ENCODE measurements at regions not wholly inside any gene's neighbourhood (a gene's known extent, or its start where the extent isn't known, plus 50 kb on each side); places are given as distances from the start of the nearest gene placed in this dataset.

- FAIRE-seq = no peak
- Histone ChIP-seq H3K4me3 (ENCODE audit: low read length in 3 of 3) (no peak overlapping the region), H3K9ac (ENCODE audit: low read length in 3 of 3) (no peak overlapping the region), H3K36me3 (ENCODE audit: control insufficient read depth in 2 of 3, insufficient read depth in 3 of 3, low read length in 3 of 3) (no peaks in the 10 kb centered on the region), H3K4me1 (ENCODE audit: control insufficient read depth in 2 of 3, insufficient read depth in 2 of 3, low read depth in 1 of 3, low read length in 3 of 3) (no peaks in the 10 kb centered on the region), H3K27me3 (ENCODE audit: control insufficient read depth, insufficient read depth, low read length) (no peaks in the 10 kb centered on the region), H3K27ac (ENCODE audit: low read depth in 2 of 2, low read length in 2 of 2) (no peak overlapping the region), H3K9me3 (ENCODE audit: control insufficient read depth in 2 of 3, insufficient read depth in 1 of 3, low read length in 3 of 3) (no peaks in the 10 kb centered on the region)
- intact Hi-C loops (cut with DNase I) = no loop called here
- no peak for DNase-seq
- no peak for TF ChIP-seq CTCF (IDR thresholded peaks at IDR 0.05; ENCODE audit: borderline replicate concordance, extremely low read depth, insufficient read depth)
These were observed 289.5 kb downstream of the OMA1 start for GRCh38 chr1:58257003-58257402.

GRCh38 chr1:58256546-58256945, 290.0 kb downstream of the OMA1 start:
- Histone ChIP-seq H3K4me3 (ENCODE audit: low read length in 3 of 3) (no peak overlapping the region), H3K4me1 (ENCODE audit: control insufficient read depth in 2 of 3, insufficient read depth in 2 of 3, low read depth in 1 of 3, low read length in 3 of 3) (no peaks in the 10 kb centered on the region), H3K36me3 (ENCODE audit: control insufficient read depth in 2 of 3, insufficient read depth in 3 of 3, low read length in 3 of 3) (no peaks in the 10 kb centered on the region), H3K9me3 (ENCODE audit: control insufficient read depth in 2 of 3, insufficient read depth in 1 of 3, low read length in 3 of 3) (no peaks in the 10 kb centered on the region), H3K27me3 (ENCODE audit: control insufficient read depth, insufficient read depth, low read length) (no peaks in the 10 kb centered on the region), H3K27ac (ENCODE audit: low read depth in 2 of 2, low read length in 2 of 2) (no peak overlapping the region), H3K9ac (ENCODE audit: low read length in 3 of 3) (no peak overlapping the region)
- no peak for DNase-seq
- intact Hi-C loops (cut with DNase I) = no loop called here
- no peak for TF ChIP-seq CTCF (IDR thresholded peaks at IDR 0.05; ENCODE audit: borderline replicate concordance, extremely low read depth, insufficient read depth)
- no peak for FAIRE-seq

DNA sequence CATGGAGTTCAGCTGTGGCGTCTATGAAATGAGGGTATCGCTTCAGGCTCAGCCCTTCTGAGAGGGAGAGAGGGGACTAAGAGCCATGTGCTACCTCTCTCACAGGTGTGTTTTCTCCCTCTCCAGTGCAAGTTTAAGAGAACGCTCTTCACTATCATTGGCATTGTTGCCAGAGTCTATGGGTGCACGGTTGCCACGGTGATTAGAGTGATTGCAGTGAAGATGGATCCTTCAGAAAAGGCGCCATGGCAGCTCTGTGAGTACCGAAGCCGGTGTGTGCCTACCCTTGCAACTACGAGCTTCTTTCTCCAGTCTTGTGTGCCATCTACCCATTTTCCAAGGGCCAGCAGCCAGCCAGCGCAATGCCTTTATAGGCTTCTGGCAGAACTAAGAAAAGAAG, 290.5 kb downstream of the OMA1 start:
- no peak for TF ChIP-seq CTCF (IDR thresholded peaks at IDR 0.05; ENCODE audit: borderline replicate concordance, extremely low read depth, insufficient read depth)
- intact Hi-C loops (cut with DNase I) = no loop called here
- no peaks in the 10 kb centered on the region for H3K9me3 ChIP-seq (ENCODE audit: control insufficient read depth in 2 of 3, insufficient read depth in 1 of 3, low read length in 3 of 3)

DNA sequence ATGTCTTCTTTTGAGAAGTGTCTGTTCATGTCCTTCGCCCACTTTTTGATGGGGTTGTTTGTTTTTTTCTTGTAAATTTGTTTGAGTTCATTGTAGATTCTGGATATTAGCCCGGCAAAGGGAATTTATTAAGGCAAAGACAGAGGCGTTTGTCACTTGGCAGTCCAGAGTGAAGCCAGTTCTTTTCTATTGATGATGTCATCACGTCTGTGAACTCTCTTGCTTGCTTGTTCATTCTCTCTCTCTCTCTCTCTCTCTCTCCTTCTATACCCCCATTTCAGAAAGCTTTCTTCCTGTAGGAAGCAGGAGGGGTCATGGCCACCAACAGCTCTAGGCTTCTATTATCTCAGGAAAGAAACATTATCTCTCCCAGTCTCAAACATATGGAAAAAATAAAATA, 291.3 kb downstream of the OMA1 start:
- no peak for FAIRE-seq
- no peak overlapping the region for H3K9ac ChIP-seq (ENCODE audit: low read length in 3 of 3)
- no peak overlapping the region for H3K27ac ChIP-seq (ENCODE audit: low read depth in 2 of 2, low read length in 2 of 2)
- no peak overlapping the region for H3K4me3 ChIP-seq (ENCODE audit: low read length in 3 of 3)
- DNase-seq = no peak
- H3K4me1 ChIP-seq (ENCODE audit: control insufficient read depth in 2 of 3, insufficient read depth in 2 of 3, low read depth in 1 of 3, low read length in 3 of 3) = no peaks in the 10 kb centered on the region
- no peaks in the 10 kb centered on the region for H3K9me3 ChIP-seq (ENCODE audit: control insufficient read depth in 2 of 3, insufficient read depth in 1 of 3, low read length in 3 of 3)
- intact Hi-C loops (cut with DNase I) = no loop called here
- TF ChIP-seq CTCF (IDR thresholded peaks at IDR 0.05; ENCODE audit: borderline replicate concordance, extremely low read depth, insufficient read depth) = no peak
- H3K27me3 ChIP-seq (ENCODE audit: control insufficient read depth, insufficient read depth, low read length) = no peaks in the 10 kb centered on the region
- H3K36me3 ChIP-seq (ENCODE audit: control insufficient read depth in 2 of 3, insufficient read depth in 3 of 3, low read length in 3 of 3) = no peaks in the 10 kb centered on the region

More for the DNA sequence above, 290.5 kb downstream of the OMA1 start:
- Histone ChIP-seq H3K27me3 (ENCODE audit: control insufficient read depth, insufficient read depth, low read length) (no peaks in the 10 kb centered on the region), H3K9ac (ENCODE audit: low read length in 3 of 3) (no peak overlapping the region), H3K4me1 (ENCODE audit: control insufficient read depth in 2 of 3, insufficient read depth in 2 of 3, low read depth in 1 of 3, low read length in 3 of 3) (no peaks in the 10 kb centered on the region), H3K27ac (ENCODE audit: low read depth in 2 of 2, low read length in 2 of 2) (no peak overlapping the region), H3K36me3 (ENCODE audit: control insufficient read depth in 2 of 3, insufficient read depth in 3 of 3, low read length in 3 of 3) (no peaks in the 10 kb centered on the region), H3K4me3 (ENCODE audit: low read length in 3 of 3) (no peak overlapping the region)
- DNase-seq (no peak), FAIRE-seq (no peak)
